Colonic mucosa (tissue), 4 donors: ENCODE measurements at regions not wholly inside any gene's neighbourhood (a gene's known extent, or its start where the extent isn't known, plus 50 kb on each side); places are given as distances from the start of the nearest gene placed in this dataset.

Experiments
- DNase-seq: peaks from one replicate; pipeline ENCODE4 v3.0.0-alpha.2; 2020
- H3K27ac ChIP-seq: fragments of 200-600 bp; one replicate; pipeline ENCODE4 v1.8.0; 2021
- H3K27me3 ChIP-seq: fragments of 200-600 bp; one replicate; pipeline ENCODE4 v1.8.0; 2021
- H3K36me3 ChIP-seq: fragments of 200-600 bp; one replicate; pipeline ENCODE4 v1.8.0; 2021
- H3K4me1 ChIP-seq: fragments of 200-600 bp; one replicate; pipeline ENCODE4 v1.8.0; 2021; ENCODE audit warnings: mild to moderate bottlenecking
- H3K4me3 ChIP-seq: fragments of 200-600 bp; one replicate; pipeline ENCODE4 v1.8.0; 2021
- H3K9ac ChIP-seq, 2 donors: one replicate each; pipeline ENCODE4 v1.7.0; 2013; ENCODE audit warnings: control low read depth in 2 of 2, low read depth in 2 of 2, low read length in 2 of 2
- H3K9me3 ChIP-seq: fragments of 200-600 bp; one replicate; pipeline ENCODE4 v1.8.0; 2021
- intact Hi-C: fragments of 100-400 bp; cut with DNase I; formaldehyde crosslinking; loops from one replicate; pipeline ENCODE4 v1.14.1; 2022
- TF ChIP-seq, protein P1 (sequence below): fragments of 200-600 bp; IDR thresholded peaks from one replicate; pipeline ENCODE4 v1.8.0; 2022; ENCODE audit warnings: antibody characterized with exemption, mild to moderate bottlenecking
- donor health status: healthy.
- donor health status: DM: no; HTN: no; CAD: no.
- donor health status: DM: no; HTN: no; CAD: no.

DNA sequence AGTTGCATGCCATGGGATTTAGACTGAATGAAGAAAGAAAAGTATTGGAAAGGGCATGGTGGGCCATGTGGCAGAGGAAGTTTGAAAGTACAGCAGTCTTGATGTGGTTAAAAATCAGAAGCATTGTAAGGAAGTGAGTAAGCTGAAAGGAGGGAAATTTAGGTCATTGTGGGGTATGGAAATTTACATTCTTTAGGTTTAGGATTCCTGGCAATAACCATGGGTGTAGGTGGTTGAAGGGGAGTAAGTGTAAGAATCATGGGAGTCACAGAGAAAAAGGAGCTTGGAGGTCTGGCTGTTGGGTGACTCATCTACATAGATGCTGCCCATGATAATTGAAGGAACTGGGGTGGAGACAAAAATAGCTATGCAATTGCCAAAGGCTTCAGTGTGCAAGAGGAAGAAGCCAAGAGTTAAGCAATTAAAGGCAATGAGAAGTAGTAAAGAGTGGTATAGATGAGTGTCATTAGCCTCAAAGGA, 243.8 kb upstream of the LDB2 start:
- intact Hi-C loops, result no loop called here
- Histone ChIP-seq H3K36me3 (no peaks in the 10 kb centered on the region), H3K9ac (no peak overlapping the region), H3K4me3 (no peak overlapping the region), H3K4me1 (no peaks in the 10 kb centered on the region), H3K27me3 (no peaks in the 10 kb centered on the region), H3K9me3 (no peaks in the 10 kb centered on the region), H3K27ac (no peak overlapping the region)
- DNase-seq, result no peak
- TF ChIP-seq, protein P1, sequence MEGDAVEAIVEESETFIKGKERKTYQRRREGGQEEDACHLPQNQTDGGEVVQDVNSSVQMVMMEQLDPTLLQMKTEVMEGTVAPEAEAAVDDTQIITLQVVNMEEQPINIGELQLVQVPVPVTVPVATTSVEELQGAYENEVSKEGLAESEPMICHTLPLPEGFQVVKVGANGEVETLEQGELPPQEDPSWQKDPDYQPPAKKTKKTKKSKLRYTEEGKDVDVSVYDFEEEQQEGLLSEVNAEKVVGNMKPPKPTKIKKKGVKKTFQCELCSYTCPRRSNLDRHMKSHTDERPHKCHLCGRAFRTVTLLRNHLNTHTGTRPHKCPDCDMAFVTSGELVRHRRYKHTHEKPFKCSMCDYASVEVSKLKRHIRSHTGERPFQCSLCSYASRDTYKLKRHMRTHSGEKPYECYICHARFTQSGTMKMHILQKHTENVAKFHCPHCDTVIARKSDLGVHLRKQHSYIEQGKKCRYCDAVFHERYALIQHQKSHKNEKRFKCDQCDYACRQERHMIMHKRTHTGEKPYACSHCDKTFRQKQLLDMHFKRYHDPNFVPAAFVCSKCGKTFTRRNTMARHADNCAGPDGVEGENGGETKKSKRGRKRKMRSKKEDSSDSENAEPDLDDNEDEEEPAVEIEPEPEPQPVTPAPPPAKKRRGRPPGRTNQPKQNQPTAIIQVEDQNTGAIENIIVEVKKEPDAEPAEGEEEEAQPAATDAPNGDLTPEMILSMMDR, result no peak

DNA sequence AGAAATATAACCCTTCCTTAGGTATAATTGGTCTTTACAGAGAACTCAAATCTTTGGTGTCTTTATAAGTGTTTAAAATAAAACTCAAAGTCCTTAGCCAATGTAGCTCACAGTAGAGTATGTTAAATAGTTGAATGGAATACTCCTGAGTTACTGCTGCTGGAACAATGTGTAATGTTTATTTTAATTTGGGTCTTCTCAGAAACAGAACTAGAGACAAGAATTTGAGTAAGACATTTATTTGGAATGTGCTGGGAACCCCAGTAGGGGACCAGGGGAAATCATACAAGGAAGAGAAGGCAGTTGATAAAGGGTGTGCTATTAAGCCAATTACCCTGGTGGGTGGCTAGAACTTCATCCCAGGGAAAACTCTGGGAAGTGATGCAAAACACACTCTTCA, 240.4 kb upstream of the LDB2 start:
- Histone ChIP-seq H3K4me1 (no peaks in the 10 kb centered on the region), H3K27me3 (no peaks in the 10 kb centered on the region), H3K9ac (no peak overlapping the region), H3K9me3 (no peaks in the 10 kb centered on the region), H3K4me3 (no peak overlapping the region), H3K36me3 (no peaks in the 10 kb centered on the region), H3K27ac (no peak overlapping the region)
- DNase-seq, result no peak
- intact Hi-C loops, result no loop called here
- TF ChIP-seq, protein P1, result no peak

DNA sequence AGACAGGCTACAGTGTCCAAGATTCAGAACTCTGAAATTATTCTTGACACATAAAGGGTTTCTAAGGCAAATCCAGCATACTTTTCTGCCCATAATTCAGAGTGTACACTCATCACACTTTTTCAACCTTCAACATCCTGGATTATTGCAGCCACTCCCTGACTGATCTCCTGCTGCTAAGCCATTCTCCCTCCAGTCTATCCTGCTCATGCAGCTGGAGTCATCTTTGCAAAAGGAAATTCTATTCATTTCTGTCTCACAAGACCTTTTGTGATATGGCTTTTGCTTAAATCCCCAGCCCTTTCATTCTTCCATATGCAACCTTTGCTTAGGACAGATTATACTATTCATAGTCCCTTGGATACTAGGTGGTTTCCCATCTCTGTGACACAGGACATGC, 236.1 kb upstream of the LDB2 start:
- Histone ChIP-seq H3K27me3 (no peaks in the 10 kb centered on the region), H3K36me3 (no peaks in the 10 kb centered on the region), H3K9me3 (no peaks in the 10 kb centered on the region), H3K27ac (no peak overlapping the region), H3K4me3 (no peak overlapping the region), H3K9ac (no peak overlapping the region), H3K4me1 (no peaks in the 10 kb centered on the region)
- intact Hi-C loops, result no loop called here
- no peak for DNase-seq
- TF ChIP-seq, protein P1, result no peak

DNA sequence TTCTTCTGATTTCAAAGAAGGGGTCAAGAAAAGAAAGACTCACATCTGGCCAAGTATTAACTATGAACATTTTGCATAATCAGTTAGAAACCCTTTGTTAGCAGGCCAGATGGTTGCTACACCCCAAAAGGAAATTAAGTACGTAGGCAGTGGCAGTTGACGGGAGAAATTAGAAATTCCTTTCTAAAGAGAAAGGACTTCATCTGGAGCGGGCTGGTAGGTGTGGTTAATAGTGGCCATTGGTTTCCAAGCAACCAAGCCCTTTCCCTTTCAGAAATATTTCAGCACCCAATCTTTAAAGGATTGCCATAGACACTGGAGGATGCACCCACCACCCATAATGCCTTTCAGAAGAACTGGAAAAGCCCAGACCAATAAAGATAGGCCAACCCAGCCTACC, 235.7 kb upstream of the LDB2 start:
- H3K27me3 ChIP-seq, result no peaks in the 10 kb centered on the region
- H3K36me3 ChIP-seq, result no peaks in the 10 kb centered on the region
- no peaks in the 10 kb centered on the region for H3K4me1 ChIP-seq
- intact Hi-C loops, result no loop called here
- no peak for DNase-seq
- no peak overlapping the region for H3K4me3 ChIP-seq
- H3K27ac ChIP-seq, result no peak overlapping the region
- TF ChIP-seq, protein P1, result no peak
- H3K9ac ChIP-seq, result no peak overlapping the region
- H3K9me3 ChIP-seq, result no peaks in the 10 kb centered on the region

DNA sequence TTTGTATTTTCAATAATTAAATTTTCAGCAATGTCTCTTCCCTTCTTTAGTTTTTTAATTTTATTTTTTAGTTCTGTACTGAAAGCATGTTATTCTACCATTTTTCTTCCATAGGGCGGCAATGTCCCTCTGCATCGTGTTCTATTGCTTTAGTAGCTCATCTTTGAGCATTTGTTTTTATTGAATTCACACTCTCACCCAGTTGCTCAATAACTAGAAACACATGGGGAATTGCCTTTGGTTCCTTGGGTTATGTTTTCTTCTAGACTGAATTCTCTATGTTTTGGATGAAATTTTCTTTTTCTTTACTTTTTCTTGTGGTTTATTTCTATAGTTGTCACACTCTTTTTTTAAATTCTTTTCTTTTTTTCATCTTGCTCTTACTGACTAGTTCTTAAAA, 233.8 kb upstream of the LDB2 start:
- H3K36me3 ChIP-seq, result no peaks in the 10 kb centered on the region
- H3K4me3 ChIP-seq, result no peak overlapping the region
- no peak overlapping the region for H3K9ac ChIP-seq
- TF ChIP-seq, protein P1, result no peak
- no peak overlapping the region for H3K27ac ChIP-seq
- intact Hi-C loops, result no loop called here
- no peak for DNase-seq
- no peaks in the 10 kb centered on the region for H3K4me1 ChIP-seq
- H3K27me3 ChIP-seq, result no peaks in the 10 kb centered on the region
- no peaks in the 10 kb centered on the region for H3K9me3 ChIP-seq

DNA sequence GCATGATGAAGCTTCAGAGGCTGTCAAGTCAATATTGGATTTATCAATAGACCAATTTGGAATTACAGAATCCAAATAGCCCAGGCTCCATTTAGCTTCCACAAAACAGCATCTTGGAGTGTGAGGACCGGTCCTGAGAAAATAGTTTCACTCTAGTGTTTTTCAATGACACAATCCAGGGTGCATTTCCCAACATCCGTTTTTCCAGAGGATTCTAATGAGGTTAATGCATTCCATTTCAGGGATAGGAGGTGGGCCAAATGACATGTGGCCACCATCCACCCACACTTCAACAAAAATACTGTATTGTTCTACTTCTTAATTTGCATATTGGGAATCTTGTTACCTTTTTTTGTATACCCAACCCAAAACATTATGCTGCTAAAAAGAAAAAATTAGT, 229.8 kb upstream of the LDB2 start:
- intact Hi-C loops, result no loop called here
- H3K4me3 ChIP-seq, result no peak overlapping the region
- TF ChIP-seq, protein P1, result no peak
- no peak for DNase-seq
- no peaks in the 10 kb centered on the region for H3K9me3 ChIP-seq
- H3K27ac ChIP-seq, result no peak overlapping the region
- no peaks in the 10 kb centered on the region for H3K36me3 ChIP-seq
- no peaks in the 10 kb centered on the region for H3K27me3 ChIP-seq
- H3K4me1 ChIP-seq, result no peaks in the 10 kb centered on the region
- no peak overlapping the region for H3K9ac ChIP-seq
